ENCODE measurements at regions not wholly inside any gene's neighbourhood (a gene's known extent, or its start where the extent isn't known, plus 50 kb on each side); places are given as distances from the start of the nearest gene placed in this dataset.

DNA sequence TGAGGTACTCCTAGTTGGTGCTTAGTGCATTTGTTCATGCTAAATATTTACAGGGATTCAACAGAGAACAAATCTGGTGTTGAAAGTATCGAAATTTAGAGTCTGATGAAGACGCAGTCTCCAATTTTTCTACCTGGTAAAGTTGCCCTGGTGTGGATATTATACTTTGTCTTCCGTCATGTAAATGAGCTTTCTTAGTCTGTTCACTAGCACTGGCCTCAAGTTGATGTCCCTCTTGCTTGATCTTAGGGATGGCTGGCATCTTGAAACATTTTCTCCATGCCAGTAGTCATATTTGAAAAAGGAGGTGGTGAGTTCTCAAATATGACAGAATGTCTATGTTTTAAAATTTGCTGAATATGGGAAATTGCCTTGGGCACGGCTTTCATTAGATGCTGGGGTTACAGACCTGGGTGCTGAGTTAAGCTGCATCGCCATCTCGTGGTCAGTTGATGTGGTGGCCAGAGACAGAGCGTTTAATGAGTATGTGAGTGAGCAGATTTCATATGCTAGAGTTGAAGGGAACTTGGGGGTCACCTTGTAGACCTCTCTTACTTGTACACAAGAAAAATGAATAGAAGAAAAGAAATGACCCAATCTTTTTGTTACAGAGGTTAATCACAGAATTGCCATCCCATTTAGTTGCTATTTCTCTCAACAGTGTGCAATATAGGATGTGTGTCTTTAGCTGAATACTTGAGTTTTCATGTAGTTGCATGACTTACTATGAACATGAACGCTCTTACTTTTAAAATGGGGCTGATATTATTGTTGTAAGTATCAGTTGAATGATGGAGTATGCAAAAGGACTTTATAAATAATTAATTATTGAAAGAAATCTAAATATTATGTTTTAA is 172.8 kb upstream of the DCN start:
- Histone ChIP-seq H3K4me3 (ENCODE audit: low read length) (no peak overlapping the region), H3K27me3 (ENCODE audit: control insufficient read depth in 2 of 2, insufficient read depth in 2 of 2, low read length in 2 of 2) (no peaks in the 10 kb centered on the region), H3K9me3 (ENCODE audit: control insufficient read depth in 2 of 3, low read length in 3 of 3) (no peaks in the 10 kb centered on the region), H3K27ac (ENCODE audit: low read depth, low read length) (no peak overlapping the region), H3K4me1 (ENCODE audit: control insufficient read depth in 2 of 2, insufficient read depth in 2 of 2, low read length in 2 of 2) (no peaks in the 10 kb centered on the region), H3K36me3 (ENCODE audit: control insufficient read depth in 2 of 3, insufficient read depth in 3 of 3, low read length in 3 of 3) (no peaks in the 10 kb centered on the region)
- ChIA-PET CTCF (interaction anchor here (0.9 to 1.3 kb wide), 3 partner anchors 9 to 1294 kb away, joined by 3 to 5 read pairs (median 4); no protein-coding TSS in a partner anchor), POLR2A (no interaction called here)
- intact Hi-C loops (cut with micrococcal nuclease): loop anchor here in 1 of 2 donors (1.0 kb wide), 1 partner anchor 410 kb away; no protein-coding TSS in a partner anchor
- no peak overlapping the region for H3K4me3 Mint-ChIP-seq
- peak in 5 of 9 donors; percentile 17 to 38 (median 29) for DNase-seq
- no peaks in the 10 kb centered on the region for H3K4me1 Mint-ChIP-seq
- H3K36me3 Mint-ChIP-seq: peaks cover 0 to 4% (median 0%) of the 10 kb centered on the region in 5 donors
- no peak overlapping the region for H3K27ac Mint-ChIP-seq
- no peaks in the 10 kb centered on the region for H3K9me3 Mint-ChIP-seq
- peak; percentile 87 for ATAC-seq
- peaks cover 14 to 24% (median 16%) of the 10 kb centered on the region in 5 donors for H3K27me3 Mint-ChIP-seq

DNA sequence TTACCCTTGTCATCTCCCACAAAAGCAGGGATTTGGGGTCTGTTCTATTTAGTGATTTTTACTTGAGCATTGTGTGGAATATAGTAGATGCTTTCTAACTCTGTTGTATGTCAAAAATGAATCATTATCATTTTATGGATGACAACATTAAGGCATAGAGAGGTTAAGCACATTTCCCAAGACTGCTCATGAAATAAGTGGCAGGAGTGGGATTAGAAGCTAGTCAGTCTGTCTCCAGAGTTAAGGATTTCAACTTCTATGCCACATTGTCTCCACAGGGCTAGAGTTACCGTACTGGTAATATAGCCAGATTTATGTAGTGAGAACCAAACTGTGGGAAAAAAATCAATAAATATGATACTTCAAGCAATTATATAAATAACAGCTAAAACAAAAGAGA is 170.6 kb upstream of the DCN start:
- H3K36me3 ChIP-seq (ENCODE audit: control insufficient read depth in 2 of 3, insufficient read depth in 3 of 3, low read length in 3 of 3): no peaks in the 10 kb centered on the region
- no peak overlapping the region for H3K27ac ChIP-seq (ENCODE audit: low read depth, low read length)
- Mint-ChIP-seq H3K27me3 (peaks cover 13 to 28% (median 14%) of the 10 kb centered on the region in 5 donors), H3K27ac (no peak overlapping the region), H3K4me1 (no peaks in the 10 kb centered on the region), H3K9me3 (no peaks in the 10 kb centered on the region), H3K36me3 (peaks cover 0 to 4% (median 0%) of the 10 kb centered on the region in 5 donors), H3K4me3 (no peak overlapping the region)
- ATAC-seq: no peak
- ChIA-PET CTCF (no interaction called here), POLR2A (no interaction called here)
- H3K4me1 ChIP-seq (ENCODE audit: control insufficient read depth in 2 of 2, insufficient read depth in 2 of 2, low read length in 2 of 2): no peaks in the 10 kb centered on the region
- H3K9me3 ChIP-seq (ENCODE audit: control insufficient read depth in 2 of 3, low read length in 3 of 3): no peaks in the 10 kb centered on the region
- H3K27me3 ChIP-seq (ENCODE audit: control insufficient read depth in 2 of 2, insufficient read depth in 2 of 2, low read length in 2 of 2): no peaks in the 10 kb centered on the region
- no peak for DNase-seq
- intact Hi-C loops (cut with micrococcal nuclease): no loop called here
- H3K4me3 ChIP-seq (ENCODE audit: low read length): no peak overlapping the region

DNA sequence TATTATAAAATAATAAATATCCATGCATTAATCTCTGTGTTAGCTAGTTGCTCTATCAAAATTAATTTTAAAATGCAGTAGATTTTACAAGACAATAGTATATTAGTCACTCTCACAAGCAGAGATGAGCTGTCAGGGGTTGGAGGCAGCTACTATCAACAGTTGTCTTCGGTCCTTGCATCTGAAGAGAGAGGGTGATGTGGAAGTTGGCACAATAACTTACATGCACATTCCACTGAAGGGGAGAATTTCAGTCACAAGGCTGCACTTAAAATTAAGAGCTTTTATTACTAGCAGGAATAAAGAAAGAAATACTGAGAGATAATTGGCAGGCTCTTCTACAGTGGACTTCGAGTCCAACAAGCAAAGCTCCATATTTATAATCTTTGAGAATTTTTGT is 166.9 kb upstream of the DCN start:
- POLR2A ChIA-PET: no interaction called here
- ATAC-seq: no peak
- CTCF ChIA-PET: no interaction called here
- H3K4me3 ChIP-seq (ENCODE audit: low read length): no peak overlapping the region
- no peak for DNase-seq
- no peaks in the 10 kb centered on the region for H3K27me3 ChIP-seq (ENCODE audit: control insufficient read depth in 2 of 2, insufficient read depth in 2 of 2, low read length in 2 of 2)
- H3K27me3 Mint-ChIP-seq: peaks cover 6 to 38% (median 11%) of the 10 kb centered on the region in 5 donors
- no peak overlapping the region for H3K27ac Mint-ChIP-seq
- no peak overlapping the region for H3K27ac ChIP-seq (ENCODE audit: low read depth, low read length)
- no peaks in the 10 kb centered on the region for H3K9me3 ChIP-seq (ENCODE audit: control insufficient read depth in 2 of 3, low read length in 3 of 3)
- intact Hi-C loops (cut with micrococcal nuclease): no loop called here
- no peak overlapping the region for H3K4me3 Mint-ChIP-seq
- H3K36me3 Mint-ChIP-seq: peaks cover 0 to 4% (median 0%) of the 10 kb centered on the region in 5 donors
- H3K4me1 ChIP-seq (ENCODE audit: control insufficient read depth in 2 of 2, insufficient read depth in 2 of 2, low read length in 2 of 2): no peaks in the 10 kb centered on the region
- H3K36me3 ChIP-seq (ENCODE audit: control insufficient read depth in 2 of 3, insufficient read depth in 3 of 3, low read length in 3 of 3): no peaks in the 10 kb centered on the region
- no peaks in the 10 kb centered on the region for H3K4me1 Mint-ChIP-seq
- no peaks in the 10 kb centered on the region for H3K9me3 Mint-ChIP-seq

DNA sequence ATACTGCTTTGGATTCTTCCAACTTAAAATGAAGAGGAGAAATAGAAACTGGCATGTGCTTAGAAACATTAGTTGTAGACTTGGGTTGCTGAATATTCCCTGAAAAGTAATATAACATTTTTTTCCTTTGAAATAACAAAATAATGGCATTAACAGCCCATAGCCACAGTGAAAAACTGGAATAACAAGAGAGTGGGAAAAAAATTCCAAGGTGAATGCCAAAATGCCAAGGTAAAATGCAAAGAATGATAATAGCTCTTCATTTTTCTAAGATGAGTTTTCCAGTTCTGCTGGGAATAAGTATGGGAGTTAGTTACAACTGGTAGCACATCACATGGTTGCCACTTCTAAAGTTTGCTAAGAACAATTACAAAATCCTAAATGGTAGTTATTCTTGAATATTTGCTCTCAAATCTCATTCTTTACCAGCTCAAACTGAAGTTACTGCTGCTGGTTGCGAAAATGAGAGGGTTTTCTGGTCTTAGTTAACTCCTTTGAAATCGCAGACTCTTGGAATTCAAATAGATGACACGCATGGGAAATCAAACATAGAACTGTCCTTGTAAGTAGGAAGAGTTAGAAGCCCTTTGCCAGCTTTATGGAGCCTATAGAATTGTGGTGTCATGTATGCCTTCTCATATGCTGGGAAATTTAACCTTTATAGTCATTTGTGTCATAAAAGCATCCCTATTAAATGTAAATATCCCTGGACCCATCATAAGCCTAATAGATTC is 165.0 kb upstream of the DCN start:
- Mint-ChIP-seq H3K4me3 (no peak overlapping the region), H3K27me3 (peaks cover 0 to 32% (median 4%) of the 10 kb centered on the region in 5 donors), H3K9me3 (no peaks in the 10 kb centered on the region), H3K36me3 (peaks cover 0 to 4% (median 0%) of the 10 kb centered on the region in 5 donors), H3K27ac (no peak overlapping the region), H3K4me1 (no peaks in the 10 kb centered on the region)
- no peaks in the 10 kb centered on the region for H3K4me1 ChIP-seq (ENCODE audit: control insufficient read depth in 2 of 2, insufficient read depth in 2 of 2, low read length in 2 of 2)
- ChIA-PET CTCF (no interaction called here), POLR2A (no interaction called here)
- H3K4me3 ChIP-seq (ENCODE audit: low read length): no peak overlapping the region
- intact Hi-C loops (cut with micrococcal nuclease): no loop called here
- ATAC-seq (no peak), DNase-seq (no peak)
- H3K27ac ChIP-seq (ENCODE audit: low read depth, low read length): no peak overlapping the region
- no peaks in the 10 kb centered on the region for H3K27me3 ChIP-seq (ENCODE audit: control insufficient read depth in 2 of 2, insufficient read depth in 2 of 2, low read length in 2 of 2)
- no peaks in the 10 kb centered on the region for H3K36me3 ChIP-seq (ENCODE audit: control insufficient read depth in 2 of 3, insufficient read depth in 3 of 3, low read length in 3 of 3)
- H3K9me3 ChIP-seq (ENCODE audit: control insufficient read depth in 2 of 3, low read length in 3 of 3): no peaks in the 10 kb centered on the region

DNA sequence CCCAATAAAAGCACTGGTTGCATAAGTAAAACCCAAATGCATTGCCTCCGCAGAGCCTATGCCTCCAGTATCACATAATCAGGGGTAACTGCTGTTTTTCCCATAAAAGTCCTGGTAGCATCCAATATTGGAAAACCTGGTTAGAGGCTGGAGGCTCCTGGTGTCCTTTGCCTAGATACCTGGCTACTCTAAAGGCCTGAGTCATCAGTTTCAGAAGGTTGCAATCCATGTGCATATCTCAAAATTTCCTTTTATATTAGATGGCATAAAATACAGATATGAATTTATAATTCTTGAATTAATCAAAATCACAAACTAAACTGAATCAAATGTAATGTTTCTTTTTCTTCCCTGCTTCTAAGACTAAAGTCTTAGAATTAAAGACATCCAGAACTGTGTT is 164.2 kb upstream of the DCN start:
- DNase-seq: no peak
- no peaks in the 10 kb centered on the region for H3K4me1 Mint-ChIP-seq
- no peak overlapping the region for H3K4me3 Mint-ChIP-seq
- Histone ChIP-seq H3K4me1 (ENCODE audit: control insufficient read depth in 2 of 2, insufficient read depth in 2 of 2, low read length in 2 of 2) (no peaks in the 10 kb centered on the region), H3K4me3 (ENCODE audit: low read length) (no peak overlapping the region), H3K27ac (ENCODE audit: low read depth, low read length) (no peak overlapping the region), H3K9me3 (ENCODE audit: control insufficient read depth in 2 of 3, low read length in 3 of 3) (no peaks in the 10 kb centered on the region), H3K27me3 (ENCODE audit: control insufficient read depth in 2 of 2, insufficient read depth in 2 of 2, low read length in 2 of 2) (no peaks in the 10 kb centered on the region), H3K36me3 (ENCODE audit: control insufficient read depth in 2 of 3, insufficient read depth in 3 of 3, low read length in 3 of 3) (no peaks in the 10 kb centered on the region)
- H3K27ac Mint-ChIP-seq: no peak overlapping the region
- ChIA-PET POLR2A (no interaction called here), CTCF (no interaction called here)
- no peak for ATAC-seq
- H3K36me3 Mint-ChIP-seq: peaks cover 0 to 3% (median 0%) of the 10 kb centered on the region in 5 donors
- intact Hi-C loops (cut with micrococcal nuclease): no loop called here
- H3K27me3 Mint-ChIP-seq: peaks cover 1 to 30% (median 4%) of the 10 kb centered on the region in 5 donors
- H3K9me3 Mint-ChIP-seq: no peaks in the 10 kb centered on the region

DNA sequence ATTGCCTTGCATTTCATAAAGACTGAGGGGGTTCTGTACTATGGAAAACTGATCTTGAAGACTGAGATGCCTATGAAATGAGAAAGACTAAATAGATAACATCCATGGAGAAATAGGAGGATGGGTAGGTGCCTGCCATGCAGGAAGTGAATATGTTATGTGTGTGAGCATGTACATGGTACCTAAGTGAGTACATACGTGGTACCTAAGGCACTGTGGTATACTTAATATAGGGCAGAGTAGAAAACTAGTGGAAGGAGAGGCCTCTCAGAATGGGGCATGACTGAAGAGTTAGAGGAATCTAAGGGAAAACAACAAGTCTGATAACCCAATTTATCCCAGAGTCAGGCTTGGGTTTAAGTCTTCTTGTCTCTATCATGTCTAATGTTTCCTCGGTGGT is 161.8 kb upstream of the DCN start:
- Mint-ChIP-seq H3K9me3 (no peaks in the 10 kb centered on the region), H3K27me3 (peaks cover 4 to 32% (median 8%) of the 10 kb centered on the region in 5 donors), H3K36me3 (no peaks in the 10 kb centered on the region), H3K4me1 (no peaks in the 10 kb centered on the region), H3K4me3 (no peak overlapping the region), H3K27ac (peak overlapping the region in 1 of 9 donors; percentile 53)
- intact Hi-C loops (cut with micrococcal nuclease): no loop called here
- no peak for DNase-seq
- H3K36me3 ChIP-seq (ENCODE audit: control insufficient read depth in 2 of 3, insufficient read depth in 3 of 3, low read length in 3 of 3): no peaks in the 10 kb centered on the region
- ChIA-PET POLR2A (no interaction called here), CTCF (no interaction called here)
- no peak overlapping the region for H3K27ac ChIP-seq (ENCODE audit: low read depth, low read length)
- no peak for ATAC-seq
- no peak overlapping the region for H3K4me3 ChIP-seq (ENCODE audit: low read length)
- no peaks in the 10 kb centered on the region for H3K9me3 ChIP-seq (ENCODE audit: control insufficient read depth in 2 of 3, low read length in 3 of 3)
- no peaks in the 10 kb centered on the region for H3K4me1 ChIP-seq (ENCODE audit: control insufficient read depth in 2 of 2, insufficient read depth in 2 of 2, low read length in 2 of 2)
- no peaks in the 10 kb centered on the region for H3K27me3 ChIP-seq (ENCODE audit: control insufficient read depth in 2 of 2, insufficient read depth in 2 of 2, low read length in 2 of 2)
